Esophagus muscularis mucosa (tissue), 4 donors: ENCODE measurements at regions not wholly inside any gene's neighbourhood (a gene's known extent, or its start where the extent isn't known, plus 50 kb on each side); places are given as distances from the start of the nearest gene placed in this dataset.

Experiments used
- DNase-seq: peaks from one replicate; pipeline ENCODE4 v3.0.0-alpha.2; 2017; ENCODE audit errors: extremely low spot score
- H3K27ac ChIP-seq, 4 donors: fragments of 200-600 bp; sonication (generic); replicated peaks in 1 of 4; 1 replicate in 3 of 4; 2 replicates in 1 of 4; pipeline ENCODE4 v1.5.1; 2016 to 2019; ENCODE audit warnings: mild to moderate bottlenecking in 1 of 4
- H3K27me3 ChIP-seq, 4 donors: fragments of 200-600 bp; sonication (generic); one replicate each; pipeline versions ENCODE4 v1.5.1 to v1.6.0; 2016 to 2019
- H3K36me3 ChIP-seq, 4 donors: fragments of 200-600 bp; sonication (generic); one replicate each; pipeline ENCODE4 v1.5.1; 2016 to 2019
- H3K4me1 ChIP-seq, 4 donors: fragments of 200-600 bp; sonication (generic); one replicate each; pipeline ENCODE4 v1.5.1; 2016 to 2019
- H3K4me3 ChIP-seq, 4 donors: fragments of 200-600 bp; sonication (generic); 1 replicate in 2 of 4; 2 replicates in 2 of 4; pipeline ENCODE4 v1.5.1; 2016 to 2019; ENCODE audit warnings: mild to moderate bottlenecking in 4 of 4, moderate library complexity in 1 of 4
- H3K9me3 ChIP-seq, 4 donors: fragments of 200-600 bp; sonication (generic); 1 replicate in 3 of 4; 2 replicates in 1 of 4; pipeline ENCODE4 v1.5.1; 2016 to 2019
- EP300 ChIP-seq: sonication (generic); formaldehyde crosslinking; IDR thresholded peaks from one replicate; pipeline ENCODE4 v1.6.1; 2017; ENCODE audit warnings: antibody characterized with exemption
- POLR2A ChIP-seq: fragments of 450-650 bp; IDR thresholded peaks from one replicate; pipeline ENCODE4 v1.6.1; 2017; ENCODE audit warnings: antibody characterized with exemption, moderate library complexity, mild to moderate bottlenecking, low read depth
- POLR2AphosphoS5 ChIP-seq, 2 donors: sonication (generic); formaldehyde crosslinking; IDR thresholded peaks; one replicate each; pipeline ENCODE4 v1.6.1; 2017; ENCODE audit warnings: antibody characterized with exemption in 2 of 2
- WGBS: methylation state at CpG from one replicate; pipeline ENCODE4 v1.1.5; 2018; 5-methylcytosine and 5-hydroxymethylcytosine counted together
- intact Hi-C: fragments of 100-400 bp; cut with DNase I; formaldehyde crosslinking; loops from one replicate; pipeline ENCODE4 v1.15.1; 2023
- TF ChIP-seq, protein P1 (sequence below), 3 experiments: fragments of 200-600 bp in 2 of 3; fragments of 450-650 bp in 1 of 3; sonication (generic) in 2 of 3; IDR thresholded peaks; one replicate each; pipeline ENCODE4 v1.5.1; 2017 to 2019; ENCODE audit warnings: antibody characterized with exemption in 3 of 3, mild to moderate bottlenecking in 2 of 3, moderate library complexity in 1 of 3

DNA sequence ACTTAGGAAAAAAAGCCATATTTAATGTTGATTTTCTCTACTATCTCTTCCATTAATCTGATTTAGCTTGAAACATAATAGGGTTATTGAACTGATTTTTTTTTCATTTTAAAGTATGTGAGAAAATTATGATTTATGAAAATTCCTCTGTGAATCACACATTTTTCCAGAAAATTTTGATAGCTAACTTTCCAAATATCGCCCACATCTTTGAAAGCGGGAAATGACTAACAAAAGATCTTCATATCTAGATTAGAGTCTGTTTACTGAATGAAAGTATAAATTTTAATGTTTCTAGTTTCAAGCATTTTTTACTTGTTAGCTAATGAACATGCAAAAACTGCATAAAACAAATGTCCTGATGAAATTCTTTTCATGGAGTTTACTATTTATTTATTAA lies 97.4 kb downstream of the POSTN start:
- no CpG with 5 or more reads among the region's 2 CpGs for WGBS
- H3K4me3 ChIP-seq = no peak overlapping the region
- no peaks in the 10 kb centered on the region for H3K9me3 ChIP-seq
- intact Hi-C loops = no loop called here
- DNase-seq = no peak
- no peak overlapping the region for H3K27ac ChIP-seq
- no peaks in the 10 kb centered on the region for H3K4me1 ChIP-seq
- TF ChIP-seq EP300 = no peak
- no peak for TF ChIP-seq POLR2A
- TF ChIP-seq, protein P1, sequence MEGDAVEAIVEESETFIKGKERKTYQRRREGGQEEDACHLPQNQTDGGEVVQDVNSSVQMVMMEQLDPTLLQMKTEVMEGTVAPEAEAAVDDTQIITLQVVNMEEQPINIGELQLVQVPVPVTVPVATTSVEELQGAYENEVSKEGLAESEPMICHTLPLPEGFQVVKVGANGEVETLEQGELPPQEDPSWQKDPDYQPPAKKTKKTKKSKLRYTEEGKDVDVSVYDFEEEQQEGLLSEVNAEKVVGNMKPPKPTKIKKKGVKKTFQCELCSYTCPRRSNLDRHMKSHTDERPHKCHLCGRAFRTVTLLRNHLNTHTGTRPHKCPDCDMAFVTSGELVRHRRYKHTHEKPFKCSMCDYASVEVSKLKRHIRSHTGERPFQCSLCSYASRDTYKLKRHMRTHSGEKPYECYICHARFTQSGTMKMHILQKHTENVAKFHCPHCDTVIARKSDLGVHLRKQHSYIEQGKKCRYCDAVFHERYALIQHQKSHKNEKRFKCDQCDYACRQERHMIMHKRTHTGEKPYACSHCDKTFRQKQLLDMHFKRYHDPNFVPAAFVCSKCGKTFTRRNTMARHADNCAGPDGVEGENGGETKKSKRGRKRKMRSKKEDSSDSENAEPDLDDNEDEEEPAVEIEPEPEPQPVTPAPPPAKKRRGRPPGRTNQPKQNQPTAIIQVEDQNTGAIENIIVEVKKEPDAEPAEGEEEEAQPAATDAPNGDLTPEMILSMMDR (IDR thresholded peaks at IDR 0.05) = no peak
- no peak for TF ChIP-seq POLR2AphosphoS5 (IDR thresholded peaks at IDR 0.05)
- no peaks in the 10 kb centered on the region for H3K36me3 ChIP-seq
- no peaks in the 10 kb centered on the region for H3K27me3 ChIP-seq

DNA sequence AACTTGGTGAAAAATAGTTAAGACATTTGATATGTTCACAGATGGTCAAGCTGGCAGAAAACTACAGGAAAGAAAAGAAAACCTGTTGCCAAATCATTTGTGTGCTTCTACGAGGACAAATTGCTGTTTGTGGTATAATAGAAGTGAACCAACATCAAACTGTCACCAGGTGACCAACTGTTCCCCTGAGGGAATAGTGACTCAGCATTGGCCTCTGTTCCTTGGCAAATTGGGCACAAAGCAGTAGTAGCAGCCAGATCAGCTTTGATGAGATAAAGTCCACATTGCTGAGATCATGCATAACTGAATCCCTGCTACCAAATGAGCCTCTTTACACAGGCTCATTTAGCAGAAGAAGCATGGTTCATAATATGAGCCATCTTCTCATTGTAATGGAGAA lies 103.5 kb downstream of the POSTN start:
- WGBS = 39% methylated on average over 1 of the region's 1 CpG
- no peaks in the 10 kb centered on the region for H3K27me3 ChIP-seq
- H3K4me1 ChIP-seq = no peaks in the 10 kb centered on the region
- TF ChIP-seq POLR2A (no peak), POLR2AphosphoS5 (IDR thresholded peaks at IDR 0.05) (no peak), EP300 (no peak)
- TF ChIP-seq, protein P1 (IDR thresholded peaks at IDR 0.05) = no peak
- no peak for DNase-seq
- H3K4me3 ChIP-seq = no peak overlapping the region
- no peak overlapping the region for H3K27ac ChIP-seq
- intact Hi-C loops = no loop called here
- H3K36me3 ChIP-seq = no peaks in the 10 kb centered on the region
- no peaks in the 10 kb centered on the region for H3K9me3 ChIP-seq

DNA sequence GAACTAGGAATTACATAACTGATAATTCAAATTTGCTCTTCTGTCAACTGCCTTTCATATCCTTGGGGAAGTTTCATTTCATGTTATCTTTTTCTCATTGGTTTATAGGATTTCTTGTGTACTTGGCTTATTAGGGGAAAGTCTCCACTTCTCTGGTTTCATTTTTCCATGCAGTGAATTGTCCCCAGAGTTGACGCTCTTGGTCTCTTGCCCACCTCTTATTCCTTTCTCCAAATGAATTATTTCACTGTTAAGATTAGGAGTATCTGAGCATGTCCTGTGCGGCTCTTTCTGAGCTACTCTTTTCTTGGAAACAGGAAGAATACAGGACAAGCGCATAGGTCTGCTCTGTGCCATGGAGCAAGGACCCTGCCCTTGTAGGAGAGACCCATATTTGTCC lies 104.8 kb downstream of the POSTN start:
- Histone ChIP-seq H3K4me3 (no peak overlapping the region), H3K27ac (no peak overlapping the region), H3K9me3 (no peaks in the 10 kb centered on the region), H3K36me3 (no peaks in the 10 kb centered on the region), H3K4me1 (no peaks in the 10 kb centered on the region), H3K27me3 (no peaks in the 10 kb centered on the region)
- intact Hi-C loops = no loop called here
- TF ChIP-seq, protein P1 (IDR thresholded peaks at IDR 0.05) = no peak
- TF ChIP-seq POLR2A (no peak), POLR2AphosphoS5 (IDR thresholded peaks at IDR 0.05) (no peak), EP300 (no peak)
- WGBS = 94% methylated on average over 3 of the region's 3 CpGs
- DNase-seq = no peak

DNA sequence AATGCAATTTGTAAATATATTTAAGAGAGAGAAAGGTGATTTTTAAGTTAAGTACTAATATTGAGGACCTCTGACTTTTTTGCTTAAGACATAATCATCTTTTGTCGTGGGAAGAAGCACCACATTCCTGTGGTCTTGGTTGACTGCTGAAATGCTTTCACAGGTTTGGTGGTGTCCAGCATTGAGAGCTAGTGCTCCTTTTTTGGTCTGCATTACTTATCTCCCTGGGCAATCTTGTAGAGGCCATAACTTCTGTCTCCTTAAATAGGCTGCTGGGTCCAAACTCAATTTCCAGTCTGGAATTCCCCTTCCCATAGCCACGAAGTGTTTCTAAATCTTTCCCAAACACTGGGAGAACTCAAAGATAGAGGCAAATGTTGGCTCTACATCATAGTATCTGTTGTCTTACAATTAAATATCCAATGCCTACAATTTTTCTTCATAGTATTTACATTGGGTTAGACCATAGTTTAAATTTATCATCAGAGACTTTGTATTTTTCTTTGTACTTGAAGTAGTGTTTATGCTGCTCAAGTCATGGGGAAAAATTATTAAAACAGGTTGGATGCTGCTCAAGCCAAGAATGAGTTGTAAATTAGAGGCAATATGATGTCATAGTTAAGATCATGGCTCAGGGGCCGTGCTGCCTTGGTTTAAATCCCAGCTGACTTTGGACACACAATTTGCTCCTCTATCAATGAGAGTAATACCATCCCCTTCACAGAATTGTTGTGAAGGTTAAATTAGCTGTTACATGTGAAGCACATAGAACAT lies 105.6 kb downstream of the POSTN start:
- Histone ChIP-seq H3K4me3 (no peak overlapping the region), H3K9me3 (no peaks in the 10 kb centered on the region), H3K27ac (no peak overlapping the region), H3K36me3 (no peaks in the 10 kb centered on the region), H3K27me3 (no peaks in the 10 kb centered on the region), H3K4me1 (no peaks in the 10 kb centered on the region)
- DNase-seq = no peak
- WGBS = 25% methylated on average over 3 of the region's 3 CpGs
- no peak for TF ChIP-seq EP300
- intact Hi-C loops = no loop called here

DNA sequence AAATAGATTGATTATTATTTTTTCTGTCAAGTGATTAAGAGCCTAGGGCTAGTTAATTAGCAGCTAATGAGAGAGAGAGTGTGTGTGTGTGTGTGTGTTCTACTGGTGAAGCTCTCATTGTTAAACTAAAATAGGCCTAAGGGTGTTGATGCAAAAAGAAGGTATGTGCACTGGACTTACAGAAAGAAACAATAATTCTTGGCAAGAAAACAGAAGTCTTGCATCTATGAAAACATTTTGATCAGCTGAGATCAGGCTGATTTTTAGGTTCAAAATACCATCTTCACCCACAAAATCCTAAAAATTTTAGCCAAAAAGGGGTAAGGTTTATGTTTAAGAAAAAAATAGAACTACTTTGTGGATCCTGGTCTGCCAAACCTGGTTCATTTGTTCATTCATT lies 106.5 kb downstream of the POSTN start:
- intact Hi-C loops = no loop called here
- Histone ChIP-seq H3K27me3 (no peaks in the 10 kb centered on the region), H3K27ac (no peak overlapping the region)

More for the DNA sequence above, 106.5 kb downstream of the POSTN start:
- no peak for DNase-seq
- no peaks in the 10 kb centered on the region for H3K36me3 ChIP-seq
- no peaks in the 10 kb centered on the region for H3K9me3 ChIP-seq
- TF ChIP-seq POLR2AphosphoS5 (IDR thresholded peaks at IDR 0.05) (no peak), POLR2A (no peak), EP300 (no peak)
- TF ChIP-seq, protein P1 (IDR thresholded peaks at IDR 0.05) = no peak
- no peaks in the 10 kb centered on the region for H3K4me1 ChIP-seq
- H3K4me3 ChIP-seq = no peak overlapping the region
